ENCODE measurements at regions not wholly inside any gene's neighbourhood (a gene's known extent, or its start where the extent isn't known, plus 50 kb on each side); places are given as distances from the start of the nearest gene placed in this dataset.
"Not testable (repeated sequence)": the region's sequence is repeated elsewhere in the genome, so short reads cannot be mapped to it uniquely, and the experiment has no call there.

DNA sequence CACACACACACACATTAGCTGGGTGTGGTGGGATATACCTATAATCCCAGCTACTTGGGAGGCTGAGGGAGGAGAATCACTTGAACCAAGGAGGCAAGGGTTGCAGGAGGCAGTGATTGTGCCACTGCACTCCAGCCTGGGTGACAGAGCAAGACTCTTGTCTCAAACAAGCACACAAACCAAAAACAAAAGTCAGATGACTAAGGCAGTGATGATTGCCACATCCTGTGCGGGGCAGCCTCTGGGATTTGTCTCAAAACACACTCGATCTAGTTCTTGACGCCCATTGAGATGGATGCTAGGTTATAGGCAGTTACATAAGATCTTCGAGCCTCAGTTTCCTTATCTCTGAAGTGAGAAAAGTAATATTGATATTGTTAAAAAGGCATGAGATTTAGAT, 57.8 kb upstream of the NBPF8 start:
- not testable (repeated sequence) for DNase-seq (ENCODE audit: low spot score in 2 of 2, unreplicated experiment in 2 of 2); H3K27ac Mint-ChIP-seq; H3K27me3 Mint-ChIP-seq (ENCODE audit: low read depth); H3K9me3 Mint-ChIP-seq; H3K36me3 Mint-ChIP-seq; H3K4me1 Mint-ChIP-seq; H3K4me3 Mint-ChIP-seq

DNA sequence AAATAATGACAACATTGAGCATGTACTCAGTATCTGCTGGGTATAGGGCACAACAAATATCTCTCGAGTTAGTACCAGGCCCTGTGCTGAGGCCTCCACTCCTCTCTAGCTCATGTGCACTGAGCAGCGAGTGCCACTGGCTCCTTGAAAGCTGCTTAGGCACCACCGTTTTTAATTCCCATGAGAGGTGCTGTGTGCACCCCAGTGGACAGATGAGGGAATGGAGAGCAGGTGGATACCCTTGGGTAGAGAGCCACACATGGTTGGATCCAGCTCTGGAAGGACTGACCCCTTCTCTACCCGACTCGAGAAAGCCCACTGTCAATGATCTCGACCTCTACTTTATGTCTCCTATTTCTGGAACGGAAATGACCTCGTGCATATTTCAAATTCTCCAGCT, 58.7 kb upstream of the NBPF8 start:
- H3K4me1 Mint-ChIP-seq; DNase-seq (ENCODE audit: low spot score in 2 of 2, unreplicated experiment in 2 of 2); H3K27ac Mint-ChIP-seq; H3K9me3 Mint-ChIP-seq; H3K27me3 Mint-ChIP-seq (ENCODE audit: low read depth); H3K36me3 Mint-ChIP-seq; H3K4me3 Mint-ChIP-seq: not testable (repeated sequence)

DNA sequence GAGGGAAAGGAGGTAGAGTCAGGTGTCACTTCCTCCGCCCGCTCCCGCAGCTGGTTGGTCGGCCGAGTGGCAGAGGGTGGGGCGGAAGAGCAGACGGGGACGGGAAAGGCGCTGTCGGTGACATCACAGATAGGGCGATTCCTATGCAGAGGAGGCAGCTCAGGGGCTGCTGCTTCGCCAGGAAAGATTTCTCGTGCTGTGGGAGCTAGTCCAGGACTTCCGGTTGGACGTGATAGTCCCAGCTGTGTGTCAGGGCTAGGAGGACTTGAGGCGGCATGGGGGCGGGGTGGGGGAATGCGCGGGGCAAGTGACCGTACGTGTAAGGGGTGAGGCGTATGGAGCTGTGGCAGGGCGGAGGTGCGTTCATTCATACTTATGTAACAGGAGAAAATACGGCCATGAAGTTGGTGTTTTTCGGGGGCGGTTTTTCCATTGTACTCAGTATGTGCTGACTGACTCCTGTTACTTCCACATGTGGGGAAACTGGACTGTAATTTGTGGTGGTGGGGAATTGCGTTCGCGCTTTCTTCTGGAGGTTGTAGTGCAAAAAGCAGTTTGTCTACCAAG, 60.1 kb upstream of the NBPF8 start:
- peak overlapping the region; percentile 74 for H3K4me3 Mint-ChIP-seq
- not testable (repeated sequence) for H3K4me1 Mint-ChIP-seq; H3K27me3 Mint-ChIP-seq (ENCODE audit: low read depth); H3K9me3 Mint-ChIP-seq; H3K36me3 Mint-ChIP-seq
- DNase-seq (ENCODE audit: low spot score in 2 of 2, unreplicated experiment in 2 of 2), result peak; percentile 33 to 64
- H3K27ac Mint-ChIP-seq, result peak overlapping the region; percentile 99

DNA sequence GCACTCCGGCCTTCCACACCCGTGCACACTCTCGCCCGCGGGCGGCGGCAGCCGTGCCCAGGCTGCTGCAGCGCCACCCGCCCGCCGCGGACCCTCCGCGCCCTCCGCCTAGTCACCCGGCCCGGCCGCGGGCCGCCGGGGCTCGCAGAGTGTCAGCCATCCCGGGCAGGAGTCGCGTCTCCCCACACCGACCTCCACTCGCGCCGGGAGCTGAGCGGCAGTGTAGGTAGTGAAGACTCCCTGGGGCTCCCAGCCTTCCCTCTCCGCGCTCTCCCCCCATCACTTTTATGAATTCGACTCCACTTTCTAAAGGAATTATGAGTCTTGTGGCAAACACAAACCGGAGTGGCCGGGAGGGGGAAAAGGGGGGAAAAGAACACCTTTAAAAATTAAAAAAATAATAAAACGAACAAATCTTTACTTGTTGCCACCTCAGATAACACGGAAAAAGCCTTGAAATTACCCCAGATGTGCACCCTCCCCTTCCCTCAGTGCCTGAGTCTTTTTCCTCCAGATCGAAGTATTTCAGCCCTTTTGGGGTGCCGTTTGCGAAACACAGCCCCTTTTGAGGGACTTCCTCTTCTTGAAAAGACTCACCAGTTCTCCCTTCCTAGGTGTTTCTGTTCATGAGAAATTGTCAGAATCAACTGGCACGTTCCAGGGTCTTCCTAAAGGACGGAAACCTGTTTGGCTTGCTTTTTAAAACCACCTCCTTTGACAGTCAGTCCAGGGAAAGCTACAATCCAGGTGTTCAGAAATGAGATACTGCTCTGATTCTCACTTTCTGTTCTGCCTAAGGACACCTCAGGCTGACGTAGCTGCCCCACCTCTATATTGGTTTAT, 72.4 kb upstream of the NBPF8 start:
- not testable (repeated sequence) for H3K27me3 Mint-ChIP-seq (ENCODE audit: low read depth); DNase-seq (ENCODE audit: low spot score in 2 of 2, unreplicated experiment in 2 of 2); H3K9me3 Mint-ChIP-seq; H3K36me3 Mint-ChIP-seq; H3K4me1 Mint-ChIP-seq
- H3K27ac Mint-ChIP-seq, result peak overlapping the region; percentile 43
- H3K4me3 Mint-ChIP-seq, result peak overlapping the region; percentile 57

DNA sequence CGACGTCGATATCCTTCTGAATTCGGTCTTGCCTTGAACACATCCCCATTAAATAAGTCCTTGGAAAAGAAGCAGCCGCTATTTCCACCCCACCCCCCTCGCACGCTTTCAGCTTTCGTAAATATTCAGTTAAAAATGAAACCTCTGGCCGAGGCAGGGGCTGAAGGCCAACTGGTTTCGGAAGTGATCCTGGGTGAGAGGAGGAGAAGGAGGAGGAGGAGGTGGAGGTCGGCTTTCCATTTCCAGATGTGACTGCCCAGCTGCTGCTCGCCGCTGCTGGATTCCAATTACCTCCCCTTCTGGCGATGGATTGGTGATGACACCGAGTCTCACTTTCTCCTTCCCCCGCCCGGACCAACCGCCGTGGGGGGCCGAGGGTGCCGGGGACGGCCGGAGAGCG, 73.1 kb upstream of the NBPF8 start:
- H3K27me3 Mint-ChIP-seq (ENCODE audit: low read depth); H3K27ac Mint-ChIP-seq; H3K36me3 Mint-ChIP-seq; H3K4me1 Mint-ChIP-seq; H3K9me3 Mint-ChIP-seq; DNase-seq (ENCODE audit: low spot score in 2 of 2, unreplicated experiment in 2 of 2): not testable (repeated sequence)
- peak overlapping the region; percentile 67 for H3K4me3 Mint-ChIP-seq

DNA sequence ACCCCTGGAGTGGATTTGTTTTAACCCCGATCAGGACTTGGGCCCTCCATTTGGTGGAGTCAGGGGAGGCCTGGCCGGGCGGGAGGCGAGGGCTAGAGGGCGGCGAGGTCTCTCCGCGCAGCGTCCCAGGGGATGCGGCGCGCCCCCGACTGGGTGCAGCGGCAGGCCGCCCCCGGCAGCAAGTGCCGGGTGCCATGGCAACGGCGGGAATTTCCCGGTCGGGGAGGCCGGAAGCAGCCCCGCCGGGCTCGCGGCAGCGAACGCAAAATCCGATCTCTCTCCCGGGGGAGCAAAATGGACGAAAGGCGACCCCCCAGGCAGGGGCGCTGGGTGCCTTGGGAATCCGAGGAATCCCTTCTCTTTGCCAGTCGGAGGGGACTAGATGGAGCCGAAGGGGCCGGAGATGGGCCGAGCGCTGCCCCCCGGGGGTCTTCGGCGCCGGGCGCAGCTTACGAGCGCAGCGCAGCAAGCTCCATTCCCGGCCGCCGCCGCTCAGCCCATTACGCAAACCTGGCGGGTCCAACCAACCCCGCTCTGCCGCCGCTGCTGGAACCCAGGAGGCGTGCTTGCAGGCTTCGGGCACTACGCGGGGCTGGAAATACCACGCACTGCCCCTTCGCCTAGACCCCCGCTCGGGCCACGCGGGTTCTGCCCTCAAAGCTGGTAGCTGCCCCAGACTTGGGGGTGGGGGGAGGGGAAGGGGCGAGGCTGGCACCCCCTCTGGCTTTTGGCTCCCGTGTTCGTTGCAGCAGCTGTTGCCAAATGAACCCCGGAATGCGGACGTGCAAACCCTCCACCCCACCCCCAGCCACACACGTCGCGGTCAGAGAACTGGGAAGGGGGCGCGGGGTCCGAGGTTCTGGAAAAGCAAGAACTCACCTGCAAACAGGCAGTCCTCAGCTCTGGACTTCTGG, 73.7 kb upstream of the NBPF8 start:
- H3K9me3 Mint-ChIP-seq; H3K27me3 Mint-ChIP-seq (ENCODE audit: low read depth); H3K36me3 Mint-ChIP-seq; H3K4me1 Mint-ChIP-seq: not testable (repeated sequence)
- Mint-ChIP-seq H3K27ac (peak overlapping the region; percentile 78), H3K4me3 (peak overlapping the region; percentile 66)
- DNase-seq (ENCODE audit: low spot score in 2 of 2, unreplicated experiment in 2 of 2), result peak in 1 of 2 experiments; percentile 47

DNA sequence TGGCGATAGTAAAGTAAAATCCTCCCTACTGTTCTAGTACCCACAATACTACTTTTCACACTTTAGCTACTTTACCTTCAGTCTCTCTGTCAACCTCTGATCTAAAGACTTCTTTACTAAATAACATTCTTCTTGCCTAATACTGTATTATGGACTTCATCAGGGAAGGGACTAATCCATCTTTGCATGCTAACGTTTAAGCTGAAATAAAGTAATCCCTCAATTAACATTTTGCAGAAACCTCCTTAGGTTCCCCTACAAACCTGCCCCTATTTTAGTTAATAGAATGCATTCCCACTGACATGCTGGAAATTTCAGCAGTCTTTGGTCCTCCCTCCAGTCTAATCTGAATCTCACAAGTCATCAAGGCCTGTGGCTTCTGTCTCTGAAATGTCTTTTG, 99.1 kb upstream of the NBPF8 start:
- not testable (repeated sequence) for DNase-seq (ENCODE audit: low spot score in 2 of 2, unreplicated experiment in 2 of 2); H3K9me3 Mint-ChIP-seq; H3K27ac Mint-ChIP-seq; H3K36me3 Mint-ChIP-seq; H3K4me1 Mint-ChIP-seq; H3K27me3 Mint-ChIP-seq (ENCODE audit: low read depth); H3K4me3 Mint-ChIP-seq

DNA sequence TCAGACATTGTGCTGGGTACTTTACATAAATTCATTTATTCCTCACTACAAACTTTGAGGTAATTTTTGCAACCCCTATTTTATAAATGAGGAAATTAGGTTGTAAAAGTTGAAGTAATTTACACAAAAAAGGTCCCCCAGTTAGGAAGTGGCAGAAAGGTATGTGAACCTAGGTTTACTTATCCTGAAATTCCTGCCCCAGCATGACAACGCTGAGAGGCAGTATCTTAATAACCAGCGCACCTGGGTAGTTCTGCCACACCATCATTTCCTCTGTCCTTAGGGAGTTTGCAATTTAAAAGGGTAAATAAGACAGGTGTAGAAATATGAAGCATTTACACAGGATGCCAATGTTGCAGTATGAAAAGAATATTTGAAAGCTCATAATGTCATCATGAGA, 102.9 kb upstream of the NBPF8 start:
- not testable (repeated sequence) for H3K27ac Mint-ChIP-seq; H3K9me3 Mint-ChIP-seq; H3K27me3 Mint-ChIP-seq (ENCODE audit: low read depth); H3K4me3 Mint-ChIP-seq; DNase-seq (ENCODE audit: low spot score in 2 of 2, unreplicated experiment in 2 of 2); H3K36me3 Mint-ChIP-seq; H3K4me1 Mint-ChIP-seq

DNA sequence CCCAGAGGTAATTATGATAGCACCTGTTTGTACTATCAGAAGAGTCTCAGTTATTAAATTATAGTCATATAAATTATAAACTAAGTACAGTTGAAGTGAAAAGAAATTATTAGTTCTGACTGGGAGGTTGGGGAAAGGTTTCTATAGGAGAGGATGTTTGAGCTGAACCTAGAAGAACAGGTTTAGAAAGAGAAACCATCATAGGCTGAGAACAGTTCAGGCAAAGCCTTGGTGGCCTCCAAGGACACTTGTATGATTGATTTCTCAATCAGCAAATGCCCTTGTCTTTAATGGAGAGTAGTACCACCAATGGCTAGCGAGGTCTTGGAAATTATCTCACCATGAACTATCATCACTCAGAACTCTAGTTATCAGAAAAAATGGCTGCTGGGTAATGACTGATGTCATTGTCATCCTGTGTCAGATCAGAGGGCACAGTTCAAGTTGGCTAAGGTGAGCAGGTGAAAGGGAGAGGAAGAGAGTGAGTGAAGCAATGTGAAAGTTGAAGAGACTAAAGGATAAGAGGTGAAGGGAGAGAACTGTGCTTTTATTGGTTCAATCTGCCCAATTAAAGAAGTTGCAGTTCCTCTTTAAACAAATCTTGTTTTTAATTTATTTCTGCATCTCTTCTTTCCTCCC, 105.8 kb upstream of the NBPF8 start:
- DNase-seq (ENCODE audit: low spot score in 2 of 2, unreplicated experiment in 2 of 2); H3K4me1 Mint-ChIP-seq; H3K9me3 Mint-ChIP-seq; H3K27ac Mint-ChIP-seq; H3K36me3 Mint-ChIP-seq; H3K27me3 Mint-ChIP-seq (ENCODE audit: low read depth); H3K4me3 Mint-ChIP-seq: not testable (repeated sequence)

DNA sequence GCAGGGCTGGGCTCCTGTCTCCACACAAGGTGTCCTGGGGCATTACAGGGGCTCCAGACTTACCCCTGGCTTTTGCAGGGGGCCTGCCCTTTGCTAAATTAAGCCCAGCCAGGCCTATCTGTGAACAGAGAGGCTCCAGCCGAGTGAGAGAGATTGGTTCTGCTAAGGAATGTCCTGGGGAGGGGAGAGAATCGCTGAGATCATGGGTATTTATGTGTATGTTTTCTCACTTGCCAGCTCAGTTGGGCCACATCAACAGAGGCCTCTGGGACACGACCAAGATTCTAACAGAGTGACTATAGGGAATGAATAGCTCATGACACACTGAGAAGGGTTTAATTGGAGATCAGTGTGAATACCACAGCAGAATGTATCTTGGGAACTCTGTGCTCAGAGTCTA, 109.8 kb upstream of the NBPF8 start:
- H3K27ac Mint-ChIP-seq; H3K9me3 Mint-ChIP-seq; H3K4me3 Mint-ChIP-seq; H3K27me3 Mint-ChIP-seq (ENCODE audit: low read depth); H3K4me1 Mint-ChIP-seq; DNase-seq (ENCODE audit: low spot score in 2 of 2, unreplicated experiment in 2 of 2); H3K36me3 Mint-ChIP-seq: not testable (repeated sequence)

DNA sequence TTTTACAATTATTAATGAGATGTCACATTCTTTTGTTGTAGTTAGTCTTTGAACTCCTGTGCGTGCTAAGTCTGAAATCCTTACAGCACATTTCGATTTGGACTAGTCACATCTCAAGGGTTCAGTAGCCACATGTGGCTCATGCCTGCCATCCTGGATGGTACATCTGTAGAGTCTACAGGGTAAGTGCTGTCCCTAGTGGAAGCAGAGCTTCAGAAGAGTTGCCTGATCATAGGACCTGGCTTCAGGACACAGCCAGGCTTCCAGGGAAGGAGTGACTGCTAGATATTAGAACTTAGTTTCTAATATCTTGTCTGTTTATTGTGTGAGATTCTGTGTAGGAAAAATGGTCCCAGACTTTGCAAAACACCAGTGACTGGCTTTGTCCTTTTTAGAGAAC, 110.5 kb upstream of the NBPF8 start:
- DNase-seq (ENCODE audit: low spot score in 2 of 2, unreplicated experiment in 2 of 2); H3K36me3 Mint-ChIP-seq; H3K4me1 Mint-ChIP-seq; H3K27me3 Mint-ChIP-seq (ENCODE audit: low read depth); H3K27ac Mint-ChIP-seq; H3K4me3 Mint-ChIP-seq; H3K9me3 Mint-ChIP-seq: not testable (repeated sequence)

DNA sequence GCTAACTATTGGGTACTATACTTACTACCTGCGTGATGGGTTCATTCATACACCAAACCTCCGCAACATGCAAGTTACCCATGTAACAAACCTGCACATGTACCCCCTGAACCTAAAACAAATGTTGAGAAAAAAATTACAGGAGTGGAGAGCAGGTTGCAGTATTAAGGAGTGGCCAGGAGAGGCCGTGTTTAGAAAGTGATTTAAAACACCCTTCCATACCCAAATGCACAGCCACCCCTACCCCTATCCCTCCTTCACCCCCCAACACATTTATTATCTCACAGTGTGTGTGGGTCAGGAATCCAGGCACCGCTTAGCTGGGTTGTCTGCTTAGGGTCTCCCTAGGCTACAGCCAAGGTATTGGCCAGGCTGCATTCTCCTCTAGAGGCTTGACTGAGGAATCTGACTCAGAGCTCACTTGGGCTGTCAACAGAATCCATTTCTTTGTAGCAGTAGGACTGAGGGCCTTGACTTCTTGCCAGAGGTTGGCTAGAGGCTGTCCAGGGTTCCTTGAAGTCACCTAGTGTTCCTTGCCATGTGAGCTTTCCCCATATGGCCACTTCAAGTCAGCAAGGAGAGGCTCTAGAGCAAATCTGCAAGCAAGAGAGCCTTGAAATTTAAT, 115.3 kb upstream of the NBPF8 start:
- not testable (repeated sequence) for H3K27ac Mint-ChIP-seq; H3K4me1 Mint-ChIP-seq; H3K9me3 Mint-ChIP-seq; H3K36me3 Mint-ChIP-seq; H3K4me3 Mint-ChIP-seq; H3K27me3 Mint-ChIP-seq (ENCODE audit: low read depth); DNase-seq (ENCODE audit: low spot score in 2 of 2, unreplicated experiment in 2 of 2)

DNA sequence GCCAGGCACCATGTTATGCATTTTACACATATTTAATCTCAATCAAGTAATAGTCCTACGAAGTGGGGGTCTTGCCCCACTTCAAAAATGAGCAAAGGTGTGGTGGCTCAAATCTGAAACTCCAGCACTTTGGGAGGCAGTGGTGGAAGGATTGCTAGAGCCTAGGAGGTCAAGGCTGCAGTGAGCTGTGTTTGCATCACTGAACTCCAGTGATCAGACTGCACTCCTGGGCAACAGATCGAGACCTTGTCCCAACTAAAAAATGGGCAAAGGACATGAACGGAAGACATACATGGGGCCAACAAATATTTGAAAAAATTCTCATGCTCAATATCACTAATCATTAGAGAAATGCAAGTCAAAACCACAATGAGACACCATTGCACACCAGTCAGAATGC, 116.3 kb upstream of the NBPF8 start:
- not testable (repeated sequence) for H3K36me3 Mint-ChIP-seq; H3K9me3 Mint-ChIP-seq; H3K4me3 Mint-ChIP-seq; DNase-seq (ENCODE audit: low spot score in 2 of 2, unreplicated experiment in 2 of 2); H3K4me1 Mint-ChIP-seq; H3K27me3 Mint-ChIP-seq (ENCODE audit: low read depth); H3K27ac Mint-ChIP-seq
